ENCODE measurements at regions not wholly inside any gene's neighbourhood (a gene's known extent, or its start where the extent isn't known, plus 50 kb on each side); places are given as distances from the start of the nearest gene placed in this dataset.

GRCh38 chr11:92347454-92347853 lies 122.8 kb downstream of the FAT3 start:
- H3K27ac ChIP-seq (ENCODE audit: low read depth, low read length) = no peak overlapping the region
- no peak overlapping the region for H3K9ac ChIP-seq (ENCODE audit: low read depth, low read length)
- 89% methylated on average over 1 of the region's 1 CpG for WGBS

GRCh38 chr11:92349486-92350156 lies 125.0 kb downstream of the FAT3 start:
- no peak overlapping the region for H3K9ac ChIP-seq (ENCODE audit: low read depth, low read length)
- WGBS = 81% methylated on average over 4 of the region's 4 CpGs
- no peak overlapping the region for H3K4me3 ChIP-seq (ENCODE audit: low read length)
- H3K36me3 ChIP-seq (ENCODE audit: insufficient read depth, low read length) = peaks cover 4% of the 10 kb centered on the region
- H3K4me1 ChIP-seq (ENCODE audit: insufficient read depth, low read length) = peaks cover 20% of the 10 kb centered on the region
- no peaks in the 10 kb centered on the region for H3K9me3 ChIP-seq (ENCODE audit: insufficient read depth, low read depth, low read length)
- H3K27ac ChIP-seq (ENCODE audit: low read depth, low read length) = no peak overlapping the region
- H3K27me3 ChIP-seq (ENCODE audit: insufficient read depth, low read length) = no peaks in the 10 kb centered on the region

More at GRCh38 chr11:92347454-92347853, 122.8 kb downstream of the FAT3 start:
- Histone ChIP-seq H3K4me1 (ENCODE audit: insufficient read depth, low read length) (peaks cover 20% of the 10 kb centered on the region), H3K4me3 (ENCODE audit: low read length) (no peak overlapping the region), H3K9me3 (ENCODE audit: insufficient read depth, low read depth, low read length) (no peaks in the 10 kb centered on the region), H3K27me3 (ENCODE audit: insufficient read depth, low read length) (no peaks in the 10 kb centered on the region), H3K36me3 (ENCODE audit: insufficient read depth, low read length) (peaks cover under 1% of the 10 kb centered on the region)

- H3K27ac ChIP-seq (ENCODE audit: low read depth, low read length) = no peak overlapping the region
- H3K4me3 ChIP-seq (ENCODE audit: low read length) = no peak overlapping the region
- no peaks in the 10 kb centered on the region for H3K4me1 ChIP-seq (ENCODE audit: insufficient read depth, low read length)
- peaks cover 4% of the 10 kb centered on the region for H3K36me3 ChIP-seq (ENCODE audit: insufficient read depth, low read length)
- no peaks in the 10 kb centered on the region for H3K9me3 ChIP-seq (ENCODE audit: insufficient read depth, low read depth, low read length)
- no peaks in the 10 kb centered on the region for H3K27me3 ChIP-seq (ENCODE audit: insufficient read depth, low read length)
- no peak overlapping the region for H3K9ac ChIP-seq (ENCODE audit: low read depth, low read length)
Measured at GRCh38 chr11:92357344-92357743, 132.7 kb downstream of the FAT3 start.

- H3K27ac ChIP-seq (ENCODE audit: low read depth, low read length) = no peak overlapping the region
- H3K4me1 ChIP-seq (ENCODE audit: insufficient read depth, low read length) = peaks cover 2% of the 10 kb centered on the region; the same call in 1 of the 2 replicates
- H3K9me3 ChIP-seq (ENCODE audit: insufficient read depth, low read depth, low read length) = no peaks in the 10 kb centered on the region
- H3K27me3 ChIP-seq (ENCODE audit: insufficient read depth, low read length) = no peaks in the 10 kb centered on the region
- H3K9ac ChIP-seq (ENCODE audit: low read depth, low read length) = no peak overlapping the region
- WGBS = 89% methylated on average over 1 of the region's 2 CpGs
- no peak overlapping the region for H3K4me3 ChIP-seq (ENCODE audit: low read length)
- no peaks in the 10 kb centered on the region for H3K36me3 ChIP-seq (ENCODE audit: insufficient read depth, low read length)
Measured at GRCh38 chr11:92357841-92358240, 133.2 kb downstream of the FAT3 start.

- Histone ChIP-seq H3K27ac (ENCODE audit: low read depth, low read length) (no peak overlapping the region), H3K9ac (ENCODE audit: low read depth, low read length) (no peak overlapping the region), H3K4me1 (ENCODE audit: insufficient read depth, low read length) (peaks cover 4% of the 10 kb centered on the region; the same call in 1 of the 2 replicates), H3K27me3 (ENCODE audit: insufficient read depth, low read length) (no peaks in the 10 kb centered on the region), H3K9me3 (ENCODE audit: insufficient read depth, low read depth, low read length) (no peaks in the 10 kb centered on the region), H3K36me3 (ENCODE audit: insufficient read depth, low read length) (no peaks in the 10 kb centered on the region), H3K4me3 (ENCODE audit: low read length) (no peak overlapping the region)
- WGBS = 97% methylated on average over 2 of the region's 2 CpGs
Measured at GRCh38 chr11:92361551-92361950, 136.9 kb downstream of the FAT3 start.

- no peaks in the 10 kb centered on the region for H3K36me3 ChIP-seq (ENCODE audit: insufficient read depth, low read length)
- no peak overlapping the region for H3K4me3 ChIP-seq (ENCODE audit: low read length)
- H3K27me3 ChIP-seq (ENCODE audit: insufficient read depth, low read length) = no peaks in the 10 kb centered on the region
- 78% methylated on average over 1 of the region's 1 CpG for WGBS
- H3K9me3 ChIP-seq (ENCODE audit: insufficient read depth, low read depth, low read length) = no peaks in the 10 kb centered on the region
- H3K9ac ChIP-seq (ENCODE audit: low read depth, low read length) = no peak overlapping the region
- H3K4me1 ChIP-seq (ENCODE audit: insufficient read depth, low read length) = peaks cover 4% of the 10 kb centered on the region; the same call in 1 of the 2 replicates
- no peak overlapping the region for H3K27ac ChIP-seq (ENCODE audit: low read depth, low read length)
Measured at GRCh38 chr11:92362989-92363388, 138.4 kb downstream of the FAT3 start.

GRCh38 chr11:92364177-92364576 lies 139.6 kb downstream of the FAT3 start:
- Histone ChIP-seq H3K9ac (ENCODE audit: low read depth, low read length) (no peak overlapping the region), H3K9me3 (ENCODE audit: insufficient read depth, low read depth, low read length) (no peaks in the 10 kb centered on the region)
- WGBS = 97% methylated on average over 4 of the region's 4 CpGs

GRCh38 chr11:92376146-92376599 lies 151.6 kb downstream of the FAT3 start:
- no peak overlapping the region for H3K4me3 ChIP-seq (ENCODE audit: low read length)
- WGBS = 52% methylated on average over 3 of the region's 3 CpGs
- no peak overlapping the region for H3K9ac ChIP-seq (ENCODE audit: low read depth, low read length)
- H3K9me3 ChIP-seq (ENCODE audit: insufficient read depth, low read depth, low read length) = no peaks in the 10 kb centered on the region
- H3K36me3 ChIP-seq (ENCODE audit: insufficient read depth, low read length) = no peaks in the 10 kb centered on the region
- H3K27me3 ChIP-seq (ENCODE audit: insufficient read depth, low read length) = no peaks in the 10 kb centered on the region
- no peak overlapping the region for H3K27ac ChIP-seq (ENCODE audit: low read depth, low read length)
- H3K4me1 ChIP-seq (ENCODE audit: insufficient read depth, low read length) = peaks cover 11% of the 10 kb centered on the region

More at GRCh38 chr11:92364177-92364576, 139.6 kb downstream of the FAT3 start:
- peaks cover 4% of the 10 kb centered on the region; the same call in 1 of the 2 replicates for H3K4me1 ChIP-seq (ENCODE audit: insufficient read depth, low read length)
- H3K36me3 ChIP-seq (ENCODE audit: insufficient read depth, low read length) = no peaks in the 10 kb centered on the region
- H3K27ac ChIP-seq (ENCODE audit: low read depth, low read length) = no peak overlapping the region
- H3K4me3 ChIP-seq (ENCODE audit: low read length) = no peak overlapping the region
- H3K27me3 ChIP-seq (ENCODE audit: insufficient read depth, low read length) = no peaks in the 10 kb centered on the region

- H3K9me3 ChIP-seq (ENCODE audit: insufficient read depth, low read depth, low read length) = no peaks in the 10 kb centered on the region
Measured at GRCh38 chr11:92376680-92377079, 152.1 kb downstream of the FAT3 start.

GRCh38 chr11:92380882-92381281 lies 156.3 kb downstream of the FAT3 start:
- Histone ChIP-seq H3K9ac (ENCODE audit: low read depth, low read length) (no peak overlapping the region), H3K4me3 (ENCODE audit: low read length) (no peak overlapping the region), H3K27ac (ENCODE audit: low read depth, low read length) (no peak overlapping the region), H3K9me3 (ENCODE audit: insufficient read depth, low read depth, low read length) (no peaks in the 10 kb centered on the region), H3K36me3 (ENCODE audit: insufficient read depth, low read length) (no peaks in the 10 kb centered on the region), H3K27me3 (ENCODE audit: insufficient read depth, low read length) (no peaks in the 10 kb centered on the region), H3K4me1 (ENCODE audit: insufficient read depth, low read length) (peaks cover 24% of the 10 kb centered on the region)
- 95% methylated on average over 3 of the region's 3 CpGs for WGBS

More at GRCh38 chr11:92376680-92377079, 152.1 kb downstream of the FAT3 start:
- H3K4me3 ChIP-seq (ENCODE audit: low read length) = no peak overlapping the region
- peaks cover 11% of the 10 kb centered on the region for H3K4me1 ChIP-seq (ENCODE audit: insufficient read depth, low read length)
- no peaks in the 10 kb centered on the region for H3K27me3 ChIP-seq (ENCODE audit: insufficient read depth, low read length)
- H3K9ac ChIP-seq (ENCODE audit: low read depth, low read length) = no peak overlapping the region
- no CpG with 5 or more reads among the region's 1 CpG for WGBS
- H3K36me3 ChIP-seq (ENCODE audit: insufficient read depth, low read length) = no peaks in the 10 kb centered on the region
- H3K27ac ChIP-seq (ENCODE audit: low read depth, low read length) = no peak overlapping the region

GRCh38 chr11:92382311-92382710 lies 157.7 kb downstream of the FAT3 start:
- Histone ChIP-seq H3K9ac (ENCODE audit: low read depth, low read length) (no peak overlapping the region), H3K4me1 (ENCODE audit: insufficient read depth, low read length) (peaks cover 18% of the 10 kb centered on the region), H3K27me3 (ENCODE audit: insufficient read depth, low read length) (no peaks in the 10 kb centered on the region), H3K27ac (ENCODE audit: low read depth, low read length) (no peak overlapping the region), H3K9me3 (ENCODE audit: insufficient read depth, low read depth, low read length) (no peaks in the 10 kb centered on the region), H3K4me3 (ENCODE audit: low read length) (no peak overlapping the region), H3K36me3 (ENCODE audit: insufficient read depth, low read length) (no peaks in the 10 kb centered on the region)
- WGBS = 94% methylated on average over 3 of the region's 3 CpGs

Measured in HUES64 (cell line).